Esophagus muscularis mucosa (tissue), 4 donors: ENCODE measurements at regions not wholly inside any gene's neighbourhood (a gene's known extent, or its start where the extent isn't known, plus 50 kb on each side); places are given as distances from the start of the nearest gene placed in this dataset.

ENCODE experiments used
- CTCF ChIP-seq, 3 experiments: fragments of 200-600 bp in 2 of 3; fragments of 450-650 bp in 1 of 3; sonication (generic) in 2 of 3; IDR thresholded peaks; one replicate each; pipeline ENCODE4 v1.5.1; 2017 to 2019; ENCODE audit warnings: antibody characterized with exemption in 3 of 3, mild to moderate bottlenecking in 2 of 3, moderate library complexity in 1 of 3
- EP300 ChIP-seq: sonication (generic); formaldehyde crosslinking; IDR thresholded peaks from one replicate; pipeline ENCODE4 v1.6.1; 2017; ENCODE audit warnings: antibody characterized with exemption
- POLR2A ChIP-seq: fragments of 450-650 bp; IDR thresholded peaks from one replicate; pipeline ENCODE4 v1.6.1; 2017; ENCODE audit warnings: antibody characterized with exemption, moderate library complexity, mild to moderate bottlenecking, low read depth
- POLR2AphosphoS5 ChIP-seq, 2 donors: sonication (generic); formaldehyde crosslinking; IDR thresholded peaks; one replicate each; pipeline ENCODE4 v1.6.1; 2017; ENCODE audit warnings: antibody characterized with exemption in 2 of 2

- TF ChIP-seq CTCF (IDR thresholded peaks at IDR 0.05): no peak
- TF ChIP-seq POLR2A: no peak
- no peak for TF ChIP-seq POLR2AphosphoS5 (IDR thresholded peaks at IDR 0.05)
- no peak for TF ChIP-seq EP300
Measured at GRCh38 chr2:149719695-149720094, 132.1 kb upstream of the MMADHC start.
